ENCODE measurements at regions not wholly inside any gene's neighbourhood (a gene's known extent, or its start where the extent isn't known, plus 50 kb on each side); places are given as distances from the start of the nearest gene placed in this dataset.

- no peak for TF ChIP-seq EGR1 (IDR thresholded peaks at IDR 0.05; ENCODE audit: low read depth)
- TF ChIP-seq, protein P1, sequence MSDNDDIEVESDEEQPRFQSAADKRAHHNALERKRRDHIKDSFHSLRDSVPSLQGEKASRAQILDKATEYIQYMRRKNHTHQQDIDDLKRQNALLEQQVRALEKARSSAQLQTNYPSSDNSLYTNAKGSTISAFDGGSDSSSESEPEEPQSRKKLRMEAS (IDR thresholded peaks at IDR 0.05): no peak
- TF ChIP-seq TCF7L2 (IDR thresholded peaks at IDR 0.05; ENCODE audit: borderline replicate concordance, extremely low read depth, insufficient read depth, insufficient read length): no peak
- no peak for TF ChIP-seq EZH2phosphoT487 (IDR thresholded peaks at IDR 0.05; ENCODE audit: borderline replicate concordance)
- no peak for TF ChIP-seq CBX3 (IDR thresholded peaks at IDR 0.05; ENCODE audit: low read depth)
- no peak for TF ChIP-seq SRF (IDR thresholded peaks at IDR 0.05; ENCODE audit: low read depth)
- no peak for TF ChIP-seq EZH2 (IDR thresholded peaks at IDR 0.05)
Measured at GRCh38 chr1:103373991-103374390, 151.5 kb upstream of the RNPC3 start (continued).

GRCh38 chr1:103372866-103373265 lies 152.6 kb upstream of the RNPC3 start:
- TF ChIP-seq POLR2AphosphoS5 (IDR thresholded peaks at IDR 0.05; ENCODE audit: low read depth, low read length): no peak
- TF ChIP-seq, protein P2, sequence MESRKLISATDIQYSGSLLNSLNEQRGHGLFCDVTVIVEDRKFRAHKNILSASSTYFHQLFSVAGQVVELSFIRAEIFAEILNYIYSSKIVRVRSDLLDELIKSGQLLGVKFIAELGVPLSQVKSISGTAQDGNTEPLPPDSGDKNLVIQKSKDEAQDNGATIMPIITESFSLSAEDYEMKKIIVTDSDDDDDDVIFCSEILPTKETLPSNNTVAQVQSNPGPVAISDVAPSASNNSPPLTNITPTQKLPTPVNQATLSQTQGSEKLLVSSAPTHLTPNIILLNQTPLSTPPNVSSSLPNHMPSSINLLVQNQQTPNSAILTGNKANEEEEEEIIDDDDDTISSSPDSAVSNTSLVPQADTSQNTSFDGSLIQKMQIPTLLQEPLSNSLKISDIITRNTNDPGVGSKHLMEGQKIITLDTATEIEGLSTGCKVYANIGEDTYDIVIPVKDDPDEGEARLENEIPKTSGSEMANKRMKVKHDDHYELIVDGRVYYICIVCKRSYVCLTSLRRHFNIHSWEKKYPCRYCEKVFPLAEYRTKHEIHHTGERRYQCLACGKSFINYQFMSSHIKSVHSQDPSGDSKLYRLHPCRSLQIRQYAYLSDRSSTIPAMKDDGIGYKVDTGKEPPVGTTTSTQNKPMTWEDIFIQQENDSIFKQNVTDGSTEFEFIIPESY (IDR thresholded peaks at IDR 0.05; ENCODE audit: extremely low read depth, insufficient replicate concordance, low read length): no peak
- TF ChIP-seq POLR2A (IDR thresholded peaks at IDR 0.05; ENCODE audit: borderline replicate concordance, extremely low read depth, insufficient read depth, insufficient read length): no peak
- TF ChIP-seq ZFX (IDR thresholded peaks at IDR 0.05): no peak
- TF ChIP-seq CBX3 (IDR thresholded peaks at IDR 0.05; ENCODE audit: low read depth): no peak
- no peak for TF ChIP-seq SIN3A (IDR thresholded peaks at IDR 0.05; ENCODE audit: low read depth)
- TF ChIP-seq, protein P3, sequence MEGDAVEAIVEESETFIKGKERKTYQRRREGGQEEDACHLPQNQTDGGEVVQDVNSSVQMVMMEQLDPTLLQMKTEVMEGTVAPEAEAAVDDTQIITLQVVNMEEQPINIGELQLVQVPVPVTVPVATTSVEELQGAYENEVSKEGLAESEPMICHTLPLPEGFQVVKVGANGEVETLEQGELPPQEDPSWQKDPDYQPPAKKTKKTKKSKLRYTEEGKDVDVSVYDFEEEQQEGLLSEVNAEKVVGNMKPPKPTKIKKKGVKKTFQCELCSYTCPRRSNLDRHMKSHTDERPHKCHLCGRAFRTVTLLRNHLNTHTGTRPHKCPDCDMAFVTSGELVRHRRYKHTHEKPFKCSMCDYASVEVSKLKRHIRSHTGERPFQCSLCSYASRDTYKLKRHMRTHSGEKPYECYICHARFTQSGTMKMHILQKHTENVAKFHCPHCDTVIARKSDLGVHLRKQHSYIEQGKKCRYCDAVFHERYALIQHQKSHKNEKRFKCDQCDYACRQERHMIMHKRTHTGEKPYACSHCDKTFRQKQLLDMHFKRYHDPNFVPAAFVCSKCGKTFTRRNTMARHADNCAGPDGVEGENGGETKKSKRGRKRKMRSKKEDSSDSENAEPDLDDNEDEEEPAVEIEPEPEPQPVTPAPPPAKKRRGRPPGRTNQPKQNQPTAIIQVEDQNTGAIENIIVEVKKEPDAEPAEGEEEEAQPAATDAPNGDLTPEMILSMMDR (IDR thresholded peaks at IDR 0.05 in 2 of 3, conservative IDR thresholded peaks at IDR 0.05 in 1 of 3; ENCODE audit: borderline replicate concordance in 1 of 3, insufficient read depth in 1 of 3, low read depth in 2 of 3, low read length in 2 of 3): no peak
- TF ChIP-seq YY1 (IDR thresholded peaks at IDR 0.05; ENCODE audit: extremely low read depth, insufficient replicate concordance, low read depth, low read length): no peak
- TF ChIP-seq ELF1 (IDR thresholded peaks at IDR 0.05; ENCODE audit: borderline replicate concordance, low read depth): no peak
- TF ChIP-seq SRF (IDR thresholded peaks at IDR 0.05; ENCODE audit: low read depth): no peak
- no peak for TF ChIP-seq FOSL1 (IDR thresholded peaks at IDR 0.05; ENCODE audit: low read depth)
- no peak for TF ChIP-seq SP1 (IDR thresholded peaks at IDR 0.05; ENCODE audit: low read depth)
- TF ChIP-seq ZNF274 (IDR thresholded peaks at IDR 0.05; ENCODE audit: low read depth, low read length): no peak
- TF ChIP-seq JUND (IDR thresholded peaks at IDR 0.05): no peak
- no peaks in the 10 kb centered on the region for H3K36me3 ChIP-seq (ENCODE audit: control insufficient read depth in 1 of 2, insufficient read depth in 2 of 2, low read length in 2 of 2)
- H3K4me3 ChIP-seq (replicated peaks in 1 of 2; ENCODE audit: low read depth in 1 of 2, low read length in 2 of 2): no peak overlapping the region
- ChIA-PET POLR2A (no interaction called here), CTCF (no interaction called here), RAD21 (ENCODE audit: low non-redundant PET in 1 of 2, low total read pairs in 2 of 2, uncharacterized antibody in 2 of 2, unreplicated experiment in 2 of 2) (no interaction called here)
- no peaks in the 10 kb centered on the region for H3K4me1 ChIP-seq (ENCODE audit: control insufficient read depth in 1 of 2, insufficient read depth in 2 of 2, low read length in 2 of 2)
- H3K27ac ChIP-seq (ENCODE audit: low read depth, low read length): no peak overlapping the region
- no peaks in the 10 kb centered on the region for H3K79me2 ChIP-seq (ENCODE audit: insufficient read depth, low read length)
- H3K9me3 ChIP-seq (ENCODE audit: control insufficient read depth in 1 of 2, insufficient read depth in 1 of 2, low read depth in 1 of 2, low read length in 2 of 2): no peaks in the 10 kb centered on the region
- H3K9ac ChIP-seq (ENCODE audit: low read length): no peak overlapping the region
- ATAC-seq (no peak), DNase-seq (ENCODE audit: low read depth, low spot score) (no peak)
- BruUV-seq (replicated peaks): no TSS peak
- H3K4me2 ChIP-seq (ENCODE audit: low read length): no peak overlapping the region
- no peak overlapping the region for H2AFZ ChIP-seq (ENCODE audit: low read depth, low read length, poor library complexity, severe bottlenecking)
- intact Hi-C loops (cut with micrococcal nuclease): no loop called here
- no peaks in the 10 kb centered on the region for H4K20me1 ChIP-seq (ENCODE audit: insufficient read depth)
- H3K9me2 ChIP-seq (ENCODE audit: insufficient read depth): no peaks in the 10 kb centered on the region
- H3K27me3 ChIP-seq (ENCODE audit: insufficient read depth, low read length): no peaks in the 10 kb centered on the region

Data from HCT116 (cell line).